ENCODE measurements at regions not wholly inside any gene's neighbourhood (a gene's known extent, or its start where the extent isn't known, plus 50 kb on each side); places are given as distances from the start of the nearest gene placed in this dataset.

DNA sequence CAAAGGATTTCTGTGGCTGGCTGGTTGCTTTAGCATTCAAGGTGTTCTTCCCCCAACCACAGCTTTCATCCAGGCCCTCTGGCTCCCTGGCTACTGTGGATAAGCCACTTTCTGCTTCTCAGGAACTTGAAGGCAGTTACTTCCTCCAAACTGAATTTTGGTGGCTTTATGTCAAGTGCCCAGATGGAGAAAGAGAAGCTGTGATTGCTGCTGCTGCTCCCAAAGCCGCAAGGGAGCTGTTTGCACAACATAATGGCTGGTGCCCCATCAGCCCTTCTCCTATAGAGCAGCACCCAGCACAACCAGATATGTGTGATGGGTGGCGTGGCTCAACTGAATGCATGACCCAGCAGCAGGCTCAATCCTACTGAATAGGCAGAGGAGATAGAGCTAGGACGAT, 465.2 kb downstream of the MAFB start:
- DNase-seq (ENCODE audit: low read depth) = no peak

DNA sequence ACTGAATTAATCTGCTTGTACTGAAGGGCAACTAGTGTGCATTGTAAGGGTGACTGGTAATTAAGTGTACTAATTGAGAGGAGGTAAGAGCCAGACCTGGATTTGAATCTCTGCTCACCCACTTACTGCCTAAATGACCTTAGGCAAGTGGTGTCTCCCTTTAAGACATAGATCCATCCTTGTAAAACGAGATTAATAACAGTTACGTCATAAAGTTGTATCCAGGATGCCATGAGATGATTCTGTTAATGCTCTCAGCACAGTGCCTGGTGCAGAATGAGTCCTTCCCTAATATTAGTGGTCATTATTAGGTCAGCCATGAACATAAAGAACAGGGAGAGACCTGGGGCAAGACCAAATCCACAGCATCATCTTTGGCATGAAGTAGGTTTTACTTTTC, 470.1 kb downstream of the MAFB start:
- no peak for DNase-seq (ENCODE audit: low read depth)

DNA sequence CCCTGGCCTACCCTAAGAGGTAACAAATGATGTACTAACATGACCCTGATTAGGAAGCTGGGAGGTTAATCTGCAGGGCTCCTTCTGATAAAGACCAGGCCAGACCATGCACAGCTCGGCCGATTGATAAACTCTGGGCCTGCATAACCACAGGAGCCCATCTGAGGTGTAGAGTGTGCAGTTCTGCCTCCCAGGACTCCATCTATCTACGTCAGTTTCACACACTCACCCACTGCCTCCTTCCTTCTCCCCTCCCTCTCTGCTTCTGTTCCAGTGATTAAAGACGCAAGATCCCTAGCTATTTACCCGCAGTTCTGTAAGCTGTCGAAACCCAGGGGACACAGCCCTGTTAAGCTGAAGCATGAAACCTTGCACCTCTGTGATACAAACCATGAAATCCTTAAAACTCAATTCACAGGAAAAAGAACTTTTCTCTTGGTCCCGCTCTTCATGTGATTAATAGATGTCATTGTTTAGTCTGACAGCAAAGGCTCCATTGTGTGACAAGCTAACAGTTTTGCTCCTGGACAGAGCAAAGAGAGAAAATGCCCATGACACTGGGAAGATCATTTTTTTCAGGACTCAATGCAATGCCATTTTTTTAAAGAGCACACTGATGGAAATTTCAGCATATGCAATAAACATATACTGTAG, 470.6 kb downstream of the MAFB start:
- DNase-seq (ENCODE audit: low read depth) = no peak

DNA sequence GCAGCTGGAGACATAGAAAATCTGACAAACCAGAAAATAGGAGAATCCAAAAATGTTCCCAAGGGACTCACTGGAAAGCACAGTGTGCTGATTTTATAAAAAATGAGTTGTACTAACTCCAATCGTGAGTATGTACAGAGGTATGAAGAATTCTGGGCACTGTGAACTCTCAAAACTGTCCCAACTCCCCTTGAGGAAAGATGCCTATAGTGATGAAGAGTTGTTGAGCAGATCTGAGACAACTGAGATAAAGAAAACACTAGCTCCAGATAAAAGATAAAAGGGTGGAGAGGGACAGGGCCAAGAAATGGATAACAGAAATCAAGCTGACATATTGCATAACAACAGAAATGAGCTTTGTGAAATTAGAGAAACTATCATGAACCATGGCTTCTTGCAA, 481.4 kb downstream of the MAFB start:
- no peak for DNase-seq (ENCODE audit: low read depth)

DNA sequence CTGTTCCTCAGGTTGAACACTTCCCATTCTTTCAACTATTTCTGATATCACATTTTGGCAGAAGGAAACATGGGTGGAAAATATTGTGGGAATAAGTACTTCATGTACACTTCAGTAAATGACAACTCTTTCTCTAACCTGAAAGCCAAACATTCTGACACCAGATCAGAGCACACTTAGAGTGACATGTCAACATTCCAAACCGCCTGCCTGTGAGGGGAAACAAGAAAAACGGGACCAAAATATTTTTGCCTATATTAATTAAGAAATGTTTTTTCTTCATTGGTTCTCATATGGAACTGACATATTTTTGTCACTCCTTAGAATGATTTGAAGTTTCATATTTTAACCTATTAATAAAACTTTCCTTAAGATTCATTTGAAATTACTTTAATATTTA, 483.1 kb downstream of the MAFB start:
- no peak for DNase-seq (ENCODE audit: low read depth)

DNA sequence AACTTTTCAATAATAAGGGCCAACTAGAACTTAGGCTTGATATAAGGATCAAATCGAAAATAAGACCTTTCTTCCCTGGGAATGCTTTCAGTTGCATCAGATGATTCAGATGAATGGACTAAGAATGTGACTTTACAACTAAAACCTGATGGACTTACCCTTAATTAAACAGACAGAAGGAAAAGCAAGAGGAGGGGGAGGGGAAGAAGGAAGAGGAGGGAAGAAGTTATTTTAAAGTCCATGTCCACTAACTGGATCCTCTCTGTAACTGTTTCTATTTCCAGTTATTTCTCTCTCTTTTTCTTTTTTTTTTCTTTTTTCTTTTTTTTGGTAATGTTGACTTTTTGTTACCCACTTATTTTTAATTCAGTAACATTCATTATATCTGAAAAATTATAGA, 486.0 kb downstream of the MAFB start:
- DNase-seq (ENCODE audit: low read depth) = no peak

DNA sequence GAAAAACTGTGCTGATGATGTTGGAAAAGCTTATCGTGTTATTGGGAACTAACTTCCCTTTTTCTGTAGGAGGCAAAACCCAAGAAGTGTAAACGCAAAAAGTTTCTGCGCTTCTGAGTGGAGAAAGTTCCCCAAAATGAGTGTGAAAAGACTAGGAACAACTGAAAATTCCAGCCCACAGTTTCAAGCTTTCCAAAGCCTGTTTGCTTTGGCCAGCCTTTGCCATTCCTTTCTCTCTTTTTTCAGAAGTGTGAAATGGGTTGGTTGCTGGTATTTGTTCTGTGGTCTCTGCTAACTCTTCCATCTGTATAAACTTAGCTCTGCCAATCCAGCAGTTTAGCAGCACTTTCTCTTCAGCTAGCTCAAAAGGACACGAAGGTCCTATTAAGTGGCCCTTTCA, 491.3 kb downstream of the MAFB start:
- DNase-seq (ENCODE audit: low read depth) = no peak

DNA sequence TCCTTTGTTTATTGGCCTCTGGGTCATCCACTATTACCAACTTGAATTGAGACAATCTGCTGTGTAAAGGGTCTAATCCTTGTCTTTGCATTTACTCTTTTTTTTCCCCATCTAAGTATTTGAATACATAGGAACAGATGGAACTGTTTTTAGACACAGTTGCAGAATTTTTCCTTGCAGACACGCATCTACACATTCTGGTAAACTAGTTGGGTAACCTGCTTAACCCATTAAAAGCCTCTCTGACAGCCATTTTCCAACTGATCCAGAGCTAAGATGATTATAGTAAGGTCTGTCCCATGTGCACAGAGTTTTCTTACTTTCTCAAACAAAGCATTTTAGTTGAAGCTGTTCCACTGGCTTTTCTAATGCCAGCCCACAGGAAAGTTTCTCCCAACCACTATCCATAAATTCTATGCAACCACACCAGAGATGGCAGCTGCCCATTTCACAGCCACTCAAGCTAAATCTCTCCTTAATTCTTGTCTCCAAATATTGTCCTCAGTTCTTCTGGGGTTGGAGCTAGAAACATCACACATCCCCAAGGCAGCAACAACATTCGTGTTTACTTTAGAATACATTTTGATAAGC, 492.1 kb downstream of the MAFB start:
- no peak for DNase-seq (ENCODE audit: low read depth)

DNA sequence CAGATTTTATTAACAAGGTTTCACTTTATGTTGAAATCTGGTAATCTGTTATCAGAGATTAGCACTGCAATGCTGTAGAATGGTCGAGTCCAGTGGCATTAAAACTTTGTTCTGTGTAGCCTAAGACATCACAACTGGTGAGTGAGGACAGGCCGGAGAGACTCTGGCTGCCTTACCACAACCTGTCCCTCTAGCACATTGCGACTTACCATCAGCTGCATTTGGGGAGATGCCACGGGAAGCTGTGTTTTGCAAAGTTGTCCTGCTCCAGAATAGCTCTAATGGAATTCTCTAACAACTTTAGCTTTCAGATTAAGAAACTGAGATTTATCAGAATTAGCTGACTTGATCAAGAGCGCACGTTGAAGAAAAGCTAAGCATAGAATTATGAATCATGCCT, 493.3 kb downstream of the MAFB start:
- no peak for DNase-seq (ENCODE audit: low read depth)

DNA sequence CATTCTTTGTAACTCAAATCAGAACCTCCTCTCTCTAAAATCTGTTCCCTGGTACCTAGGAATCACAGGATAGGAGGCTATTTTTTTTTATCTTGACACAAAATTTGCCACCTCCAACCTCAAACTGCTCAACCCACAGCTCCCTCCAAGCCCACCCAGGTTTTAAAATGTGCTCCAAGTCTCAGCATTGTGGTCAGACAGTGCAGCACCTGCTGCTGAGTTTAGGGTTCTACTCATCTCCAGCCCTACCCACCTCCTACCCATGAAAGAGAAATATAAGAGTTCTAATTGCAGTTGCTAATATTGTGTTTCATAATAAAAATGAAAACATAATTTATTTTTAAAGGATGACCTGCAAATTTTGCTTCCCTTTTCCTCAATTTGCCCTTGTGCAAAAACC, 496.5 kb downstream of the MAFB start:
- DNase-seq (ENCODE audit: low read depth) = no peak

DNA sequence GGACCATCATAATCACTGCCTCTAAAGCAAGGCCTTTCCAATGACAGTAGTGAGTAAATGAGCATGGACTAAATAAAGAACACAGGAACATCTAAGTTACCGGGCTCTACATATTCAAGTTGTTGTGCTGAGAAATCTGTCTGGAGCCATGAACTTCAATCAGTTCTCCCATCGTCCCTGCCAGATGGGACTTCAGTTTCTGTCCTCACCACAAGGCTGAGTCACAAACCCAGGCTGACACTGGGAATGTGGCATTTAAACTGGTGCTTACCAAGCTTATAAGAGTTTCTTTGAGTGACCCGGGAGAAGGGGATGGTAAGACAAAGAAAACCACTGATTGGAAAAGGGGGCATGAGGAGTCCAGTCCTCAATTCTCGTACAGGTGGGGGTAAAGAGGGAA, 497.0 kb downstream of the MAFB start:
- no peak for DNase-seq (ENCODE audit: low read depth)

DNA sequence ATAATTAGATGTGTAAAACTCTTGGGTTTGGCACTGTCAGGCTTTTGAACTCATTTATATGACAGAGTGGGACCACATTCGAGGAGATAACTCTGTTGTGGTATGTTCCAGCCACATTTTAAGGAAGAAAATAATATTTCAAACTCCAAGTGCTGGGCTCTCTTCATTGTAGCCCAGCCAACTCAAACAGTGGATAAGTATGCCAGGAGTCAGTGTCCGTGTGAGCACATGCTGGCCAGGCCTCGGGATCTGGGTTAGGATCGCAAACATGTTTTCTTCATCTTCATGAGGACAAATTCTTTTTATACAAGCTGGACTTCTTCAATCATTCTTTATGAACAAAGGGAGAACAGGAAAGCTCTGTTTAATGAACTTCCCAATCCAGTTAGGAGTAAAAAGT, 497.5 kb downstream of the MAFB start:
- DNase-seq (ENCODE audit: low read depth) = no peak

DNA sequence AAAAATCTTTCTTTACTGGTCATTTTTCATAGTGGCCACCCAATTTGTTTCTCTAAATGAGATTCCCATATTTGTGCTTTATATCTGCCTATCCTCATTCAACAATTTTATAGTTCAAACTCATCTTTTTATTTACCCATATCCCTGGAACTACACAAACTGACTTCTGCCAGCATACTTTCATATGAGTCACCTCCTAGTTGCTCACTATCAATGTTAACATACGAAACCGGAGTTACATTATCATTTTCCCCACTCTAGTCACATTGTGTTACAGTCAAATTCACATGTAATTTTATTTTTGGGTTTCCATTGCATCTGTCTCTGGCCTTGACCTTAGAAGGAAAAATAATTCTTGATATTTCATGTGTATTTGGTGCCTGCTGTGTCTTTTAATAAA, 499.4 kb downstream of the MAFB start:
- no peak for DNase-seq (ENCODE audit: low read depth)

DNA sequence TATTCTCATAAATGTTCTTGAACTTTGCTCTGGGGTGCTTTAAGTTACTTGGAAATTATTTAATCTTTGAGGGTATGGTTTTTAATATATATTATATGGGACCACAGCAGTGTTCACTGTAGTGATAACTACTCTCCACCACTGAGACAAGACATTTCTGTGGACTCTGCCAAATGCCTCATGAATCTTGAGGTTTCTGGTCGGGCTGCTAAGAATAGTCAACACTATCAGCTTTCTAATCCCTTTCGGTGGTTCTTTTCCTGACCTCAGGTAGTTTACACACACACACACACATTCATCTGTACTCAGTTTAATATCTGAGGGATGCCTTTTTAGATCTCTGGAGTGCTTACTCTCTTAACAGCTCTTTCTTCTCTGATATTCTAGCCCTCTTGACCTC, 500.7 kb downstream of the MAFB start:
- no peak for DNase-seq (ENCODE audit: low read depth)

DNA sequence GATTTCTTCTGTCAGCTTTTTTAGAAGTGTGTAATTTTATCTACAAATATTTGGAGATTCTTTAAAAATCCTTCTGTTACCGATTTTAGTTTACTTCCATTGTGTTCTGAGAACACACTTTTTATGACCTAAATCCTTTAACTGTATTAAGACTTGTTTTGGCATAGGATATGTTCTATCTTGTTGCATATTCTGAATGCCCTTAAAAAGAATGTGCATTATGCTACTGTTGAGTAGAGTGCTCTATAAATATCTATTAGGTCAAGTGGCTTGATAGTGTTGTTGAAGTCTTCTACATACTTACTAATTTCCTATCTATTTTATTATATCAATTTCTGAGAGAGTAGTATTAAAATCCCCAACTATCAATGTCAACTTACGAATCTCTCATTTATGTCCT, 502.2 kb downstream of the MAFB start:
- DNase-seq (ENCODE audit: low read depth) = no peak

DNA sequence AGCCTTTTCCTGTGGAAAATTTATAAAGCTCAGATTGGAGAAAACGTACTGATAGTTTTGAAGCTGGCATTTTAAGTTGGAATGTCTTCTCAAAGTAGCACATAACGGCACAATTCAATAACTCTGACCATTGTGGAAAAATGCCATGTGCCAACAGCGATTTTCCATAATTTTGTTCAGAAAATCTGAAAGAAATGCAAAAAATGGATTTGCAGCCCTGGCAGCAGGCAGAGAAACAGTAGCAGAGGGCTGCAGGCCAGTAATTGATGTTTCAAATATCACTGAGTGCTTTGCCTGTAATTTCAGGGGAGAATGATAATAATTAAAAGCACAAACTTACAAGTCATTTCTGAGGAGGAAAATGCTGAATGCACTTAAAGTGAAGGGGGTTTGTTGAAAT, 507.4 kb downstream of the MAFB start:
- DNase-seq (ENCODE audit: low read depth) = no peak

DNA sequence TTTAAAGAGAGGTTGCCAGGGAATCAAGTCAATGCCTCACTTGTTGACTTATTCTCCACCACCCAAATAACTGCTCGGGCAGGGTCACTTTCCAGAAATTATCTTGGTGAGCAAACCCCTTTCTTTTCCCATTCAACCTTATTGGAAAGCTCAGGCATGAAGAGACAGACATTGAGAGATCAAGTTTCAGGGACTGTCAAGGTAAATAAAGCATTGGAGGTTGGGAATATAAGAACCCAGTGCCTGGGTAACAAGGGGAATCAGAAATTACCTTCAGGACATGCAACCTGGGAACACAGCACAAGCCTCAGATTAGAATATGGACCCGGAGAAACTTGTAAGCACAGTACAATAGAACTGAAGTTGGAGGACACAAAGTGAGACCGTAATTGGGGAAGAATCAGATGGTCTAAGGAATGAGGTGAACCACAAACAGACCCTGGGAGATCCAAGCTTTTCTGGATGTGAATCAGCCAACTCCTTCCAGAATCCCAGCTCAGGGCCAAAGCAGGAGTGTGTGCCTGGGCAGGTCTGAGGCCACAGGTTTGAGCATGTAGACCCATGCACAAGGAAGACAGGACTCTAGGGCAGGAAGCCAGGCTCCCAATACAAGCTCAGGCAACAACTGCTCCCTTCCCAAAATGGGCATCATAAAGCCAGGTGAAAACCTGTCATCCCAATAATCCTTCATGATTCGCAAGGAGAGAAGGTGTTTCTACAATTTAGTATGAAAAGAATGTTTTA, 512.8 kb downstream of the MAFB start:
- no peak for DNase-seq (ENCODE audit: low read depth)

DNA sequence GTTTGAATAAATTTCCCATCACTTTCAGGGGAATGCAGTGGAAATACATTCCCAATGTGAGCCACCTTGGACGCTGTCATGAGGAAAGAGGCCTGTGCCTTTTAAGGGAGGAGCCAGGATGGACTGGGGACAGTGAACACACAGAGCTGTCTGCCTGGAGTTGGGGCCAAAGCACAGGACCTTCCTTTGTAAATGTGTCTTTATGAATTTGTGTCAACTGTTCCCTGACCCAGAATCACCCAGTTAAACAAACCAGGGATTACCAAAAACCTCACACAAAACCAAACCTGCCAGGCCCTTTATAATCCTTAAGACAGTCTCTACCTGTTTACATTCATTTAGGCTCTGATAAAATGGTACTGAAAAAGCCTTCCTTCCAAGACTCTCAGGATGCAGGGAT, 513.7 kb downstream of the MAFB start:
- DNase-seq (ENCODE audit: low read depth) = no peak

DNA sequence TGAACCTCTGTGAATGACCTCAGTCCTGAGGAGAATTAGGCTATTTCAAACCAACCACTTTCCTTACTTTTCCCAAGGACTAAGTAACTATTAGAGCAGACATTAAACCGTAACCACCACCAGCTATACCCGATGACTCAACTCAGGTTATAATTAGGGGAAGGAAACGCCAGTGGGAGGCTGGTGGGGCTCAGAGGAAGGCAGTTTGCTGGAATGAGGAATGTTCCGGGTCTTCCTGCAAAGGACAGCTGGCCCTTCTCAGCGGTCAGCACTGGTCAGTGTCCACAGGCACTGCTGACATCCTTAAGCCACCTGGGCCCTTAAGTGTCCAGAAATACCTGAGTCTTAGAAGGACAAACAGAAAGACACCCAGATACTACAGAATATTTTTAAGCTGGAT, 515.2 kb downstream of the MAFB start:
- no peak for DNase-seq (ENCODE audit: low read depth)

DNA sequence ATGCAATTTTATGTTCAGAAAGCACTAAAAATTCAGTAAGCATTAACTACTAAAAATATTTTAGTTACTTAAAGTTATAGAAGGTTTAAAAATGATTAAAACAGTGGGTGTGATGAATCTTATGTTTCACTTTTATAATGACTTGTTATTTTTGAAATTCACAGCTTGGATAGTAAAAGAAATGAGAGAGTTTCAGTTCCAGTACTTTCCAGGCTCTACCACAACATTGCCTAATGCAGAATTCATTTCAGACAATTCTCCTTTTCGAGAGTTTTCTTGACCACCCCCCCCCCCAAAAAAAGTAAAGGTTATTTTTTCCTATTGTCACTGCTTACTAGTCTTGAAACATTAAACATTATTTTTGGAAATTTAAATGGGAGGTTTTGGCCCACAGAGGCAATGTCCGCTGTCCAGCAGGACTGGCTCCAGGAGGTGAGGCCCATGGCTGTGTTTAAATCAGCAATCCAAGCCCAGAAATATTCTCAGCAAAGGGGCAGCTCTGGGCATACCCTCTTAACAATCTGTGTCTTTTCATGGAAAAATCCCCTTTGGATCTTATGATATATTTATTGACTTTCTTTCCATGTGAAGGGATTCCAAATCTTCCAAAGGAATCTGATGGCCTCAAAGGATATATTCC, 519.9 kb downstream of the MAFB start:
- DNase-seq (ENCODE audit: low read depth) = no peak

DNA sequence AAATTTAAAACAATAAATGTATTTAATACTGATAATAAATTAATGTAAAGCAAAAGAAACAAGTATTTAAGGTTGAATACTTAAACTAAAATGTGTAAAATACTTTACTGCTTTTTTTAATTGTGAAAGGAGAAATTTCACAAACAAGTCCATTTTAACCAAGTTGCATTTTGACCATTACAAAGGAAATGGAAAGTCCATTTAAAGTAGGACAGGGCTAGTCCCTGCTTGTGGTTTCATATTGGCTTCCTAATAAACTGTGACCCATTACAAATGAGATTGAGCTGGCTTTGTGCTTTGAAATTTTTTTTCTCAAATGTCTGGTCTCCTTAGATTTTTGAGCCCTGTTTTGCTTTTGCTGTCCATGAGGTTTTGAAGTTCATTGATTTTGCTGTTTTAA, 527.6 kb downstream of the MAFB start:
- no peak for DNase-seq (ENCODE audit: low read depth)

DNA sequence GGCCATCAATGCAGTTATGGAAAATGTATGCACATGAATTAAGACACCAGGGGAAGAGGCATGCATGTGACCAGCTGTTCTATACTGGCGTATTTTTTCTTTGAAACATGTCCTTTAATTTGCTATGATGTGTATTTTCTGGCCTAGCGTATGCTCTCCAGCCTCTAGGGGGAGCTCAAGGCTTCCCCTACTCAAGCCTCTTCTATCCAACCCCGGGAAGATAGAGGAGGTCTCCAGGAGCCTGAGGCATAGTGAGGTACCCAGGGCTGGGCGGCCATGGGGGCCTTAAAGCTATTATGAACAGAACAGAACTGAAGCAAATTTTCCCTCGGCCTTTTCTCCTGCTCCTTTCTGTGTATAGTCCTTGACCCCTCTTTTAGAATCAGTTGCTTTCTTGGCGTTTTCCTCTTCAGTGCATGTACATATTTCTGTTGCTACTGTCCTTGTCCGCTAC, 528.9 kb downstream of the MAFB start:
- DNase-seq (ENCODE audit: low read depth) = peak; percentile 0

DNA sequence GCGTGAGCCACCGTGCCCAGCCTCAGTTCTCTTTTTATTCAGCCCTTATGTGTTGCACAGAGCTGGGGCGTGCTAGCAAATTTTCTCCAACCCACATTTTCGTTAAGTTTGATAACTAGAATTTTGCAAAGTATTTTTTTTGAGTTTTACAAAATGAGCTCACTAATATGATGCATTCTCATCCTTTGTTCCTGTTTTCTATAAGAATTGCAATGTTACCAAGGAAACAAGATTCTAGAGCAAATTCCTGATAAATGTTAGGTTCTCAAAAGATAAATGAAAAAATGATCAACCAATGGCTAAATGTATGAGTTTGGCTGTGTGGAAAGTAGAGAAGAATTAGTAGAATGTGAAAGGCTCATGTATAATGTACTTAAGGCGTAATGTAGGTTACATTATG, 529.8 kb downstream of the MAFB start:
- no peak for DNase-seq (ENCODE audit: low read depth)
